Fibroblast of villous mesenchyme (primary cell): ENCODE measurements at regions not wholly inside any gene's neighbourhood (a gene's known extent, or its start where the extent isn't known, plus 50 kb on each side); places are given as distances from the start of the nearest gene placed in this dataset.

Experiments used
- DNase-seq: peaks from one replicate; pipeline ENCODE4 v3.0.0-alpha.2; 2010; ENCODE audit warnings: low read depth
- H3K4me3 ChIP-seq: 2 replicates; pipeline ENCODE4 v1.5.1; 2011; ENCODE audit warnings: low read depth, mild to moderate bottlenecking, low read length
- CTCF ChIP-seq: IDR thresholded peaks from 2 replicates; pipeline ENCODE4 v1.5.1; 2012; ENCODE audit warnings: low read depth, mild to moderate bottlenecking, low read length; ENCODE audit not compliant: insufficient read depth

GRCh38 chr5:137567226-137567625 is 68.1 kb upstream of the SPOCK1 start:
- no peak for TF ChIP-seq CTCF
- no peak overlapping the region for H3K4me3 ChIP-seq
- DNase-seq, result no peak

- TF ChIP-seq CTCF, result no peak
- H3K4me3 ChIP-seq, result no peak overlapping the region
- DNase-seq, result no peak
These were observed 67.7 kb upstream of the SPOCK1 start for GRCh38 chr5:137566780-137567179.

GRCh38 chr5:137566118-137566541 is 67.0 kb upstream of the SPOCK1 start:
- DNase-seq, result peak; percentile 54
- H3K4me3 ChIP-seq, result no peak overlapping the region
- no peak for TF ChIP-seq CTCF

- TF ChIP-seq CTCF, result no peak
- no peak for DNase-seq
- no peak overlapping the region for H3K4me3 ChIP-seq
These were observed 66.3 kb upstream of the SPOCK1 start for GRCh38 chr5:137565450-137565849.

- peak; percentile 48 for DNase-seq
- no peak for TF ChIP-seq CTCF
- H3K4me3 ChIP-seq, result no peak overlapping the region
These were observed 65.4 kb upstream of the SPOCK1 start for GRCh38 chr5:137564398-137564961.

GRCh38 chr5:137563646-137564397 is 64.7 kb upstream of the SPOCK1 start:
- H3K4me3 ChIP-seq, result no peak overlapping the region
- DNase-seq, result peak; percentile 90
- TF ChIP-seq CTCF, result no peak

GRCh38 chr5:137563301-137563645 is 64.1 kb upstream of the SPOCK1 start:
- no peak overlapping the region for H3K4me3 ChIP-seq
- TF ChIP-seq CTCF, result no peak
- no peak for DNase-seq
